OCI-LY3 (cell line): ENCODE measurements at regions not wholly inside any gene's neighbourhood (a gene's known extent, or its start where the extent isn't known, plus 50 kb on each side); places are given as distances from the start of the nearest gene placed in this dataset.

Experiments
- EZH2phosphoT487 ChIP-seq: fragments of 200-600 bp; shearing (Covaris generic); IDR thresholded peaks from 2 replicates; pipeline ENCODE4 v1.6.1; 2018; ENCODE audit warnings: antibody characterized with exemption, mixed run types, low read depth
- TF ChIP-seq, protein P1 (sequence below): fragments of 200-600, 300-600 bp; sonication (generic); IDR thresholded peaks from 2 replicates; pipeline ENCODE4 v1.5.1; 2014; ENCODE audit warnings: antibody characterized with exemption, low read length, low read depth

DNA sequence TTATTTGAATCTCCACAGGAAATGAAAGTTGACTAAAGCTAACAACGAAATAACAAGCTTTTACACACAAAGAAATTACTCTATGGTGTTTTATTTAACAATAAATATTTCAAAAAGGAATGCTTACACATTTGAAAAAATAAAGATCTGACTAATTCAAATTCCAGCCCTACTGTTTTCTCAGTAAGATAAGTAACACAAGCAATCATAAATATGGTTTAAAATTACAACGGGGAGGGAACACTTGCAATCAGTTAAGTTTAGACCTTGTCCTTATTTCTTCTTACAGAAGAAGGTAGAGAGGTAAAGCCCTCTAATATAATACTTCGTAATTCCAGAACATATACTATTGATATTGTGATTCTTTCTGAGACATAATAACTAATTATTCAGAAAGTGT is 158.5 kb downstream of the DHX15 start:
- TF ChIP-seq, protein P1, sequence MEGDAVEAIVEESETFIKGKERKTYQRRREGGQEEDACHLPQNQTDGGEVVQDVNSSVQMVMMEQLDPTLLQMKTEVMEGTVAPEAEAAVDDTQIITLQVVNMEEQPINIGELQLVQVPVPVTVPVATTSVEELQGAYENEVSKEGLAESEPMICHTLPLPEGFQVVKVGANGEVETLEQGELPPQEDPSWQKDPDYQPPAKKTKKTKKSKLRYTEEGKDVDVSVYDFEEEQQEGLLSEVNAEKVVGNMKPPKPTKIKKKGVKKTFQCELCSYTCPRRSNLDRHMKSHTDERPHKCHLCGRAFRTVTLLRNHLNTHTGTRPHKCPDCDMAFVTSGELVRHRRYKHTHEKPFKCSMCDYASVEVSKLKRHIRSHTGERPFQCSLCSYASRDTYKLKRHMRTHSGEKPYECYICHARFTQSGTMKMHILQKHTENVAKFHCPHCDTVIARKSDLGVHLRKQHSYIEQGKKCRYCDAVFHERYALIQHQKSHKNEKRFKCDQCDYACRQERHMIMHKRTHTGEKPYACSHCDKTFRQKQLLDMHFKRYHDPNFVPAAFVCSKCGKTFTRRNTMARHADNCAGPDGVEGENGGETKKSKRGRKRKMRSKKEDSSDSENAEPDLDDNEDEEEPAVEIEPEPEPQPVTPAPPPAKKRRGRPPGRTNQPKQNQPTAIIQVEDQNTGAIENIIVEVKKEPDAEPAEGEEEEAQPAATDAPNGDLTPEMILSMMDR, result no peak
- no peak for TF ChIP-seq EZH2phosphoT487
